ENCODE measurements at regions not wholly inside any gene's neighbourhood (a gene's known extent, or its start where the extent isn't known, plus 50 kb on each side); places are given as distances from the start of the nearest gene placed in this dataset.
"Not testable (repeated sequence)": the region's sequence is repeated elsewhere in the genome, so short reads cannot be mapped to it uniquely, and the experiment has no call there.

GRCh38 chr17:51461578-51462004, 201.2 kb downstream of the UTP18 start:
- Histone ChIP-seq H3K27me3 (ENCODE audit: low read depth) (0 out of 2 replicates have a peak, but pooled peaks cover 3% of the 10 kb centered on the region), H3K36me3 (replicated peaks) (no peaks in the 10 kb centered on the region), H3K9me3 (no peaks in the 10 kb centered on the region), H3K4me1 (no peaks in the 10 kb centered on the region), H3K4me3 (no peak overlapping the region)
- DNase-seq (ENCODE audit: low spot score in 2 of 2), result peak; percentile 63 to 85
- in situ Hi-C loops (cut with MboI; ENCODE audit: low sequenced_read_pairs), result no loop called here

- in situ Hi-C loops (cut with MboI; ENCODE audit: low sequenced_read_pairs), result no loop called here
- Histone ChIP-seq H3K27me3 (ENCODE audit: low read depth) (0 out of 2 replicates have a peak, but pooled peaks cover 3% of the 10 kb centered on the region), H3K4me1 (no peaks in the 10 kb centered on the region), H3K36me3 (replicated peaks) (no peaks in the 10 kb centered on the region), H3K9me3 (no peaks in the 10 kb centered on the region), H3K4me3 (no peak overlapping the region)
- DNase-seq (ENCODE audit: low spot score in 2 of 2), result no peak
Measured at GRCh38 chr17:51463353-51463752, 203.0 kb downstream of the UTP18 start.

GRCh38 chr17:51467336-51467735, 207.0 kb downstream of the UTP18 start:
- in situ Hi-C loops (cut with MboI; ENCODE audit: low sequenced_read_pairs), result no loop called here
- H3K36me3 ChIP-seq (replicated peaks), result no peaks in the 10 kb centered on the region
- H3K9me3 ChIP-seq, result no peaks in the 10 kb centered on the region
- no peaks in the 10 kb centered on the region for H3K4me1 ChIP-seq
- no peaks in the 10 kb centered on the region for H3K27me3 ChIP-seq (ENCODE audit: low read depth)
- H3K4me3 ChIP-seq, result no peak overlapping the region
- no peak for DNase-seq (ENCODE audit: low spot score in 2 of 2)

- peaks cover 2% of the 10 kb centered on the region for H3K27me3 ChIP-seq (ENCODE audit: low read depth)
- no peaks in the 10 kb centered on the region for H3K36me3 ChIP-seq (replicated peaks)
- no peaks in the 10 kb centered on the region for H3K4me1 ChIP-seq
- no peak overlapping the region for H3K4me3 ChIP-seq
- H3K9me3 ChIP-seq, result no peaks in the 10 kb centered on the region
- DNase-seq (ENCODE audit: low spot score in 2 of 2), result no peak
- in situ Hi-C loops (cut with MboI; ENCODE audit: low sequenced_read_pairs), result no loop called here
Measured at GRCh38 chr17:51472670-51473205, 212.4 kb downstream of the UTP18 start.

GRCh38 chr17:51474764-51475163, 214.4 kb downstream of the UTP18 start:
- H3K4me1 ChIP-seq, result no peaks in the 10 kb centered on the region
- in situ Hi-C loops (cut with MboI; ENCODE audit: low sequenced_read_pairs), result no loop called here
- H3K4me3 ChIP-seq, result no peak overlapping the region
- H3K9me3 ChIP-seq, result no peaks in the 10 kb centered on the region
- no peaks in the 10 kb centered on the region for H3K36me3 ChIP-seq (replicated peaks)
- peaks cover 2% of the 10 kb centered on the region for H3K27me3 ChIP-seq (ENCODE audit: low read depth)
- DNase-seq (ENCODE audit: low spot score in 2 of 2), result no peak

- no peaks in the 10 kb centered on the region for H3K36me3 ChIP-seq (replicated peaks)
- H3K4me3 ChIP-seq, result no peak overlapping the region
- in situ Hi-C loops (cut with MboI; ENCODE audit: low sequenced_read_pairs), result no loop called here
- H3K27me3 ChIP-seq (ENCODE audit: low read depth), result peaks cover 2% of the 10 kb centered on the region
- H3K4me1 ChIP-seq, result no peaks in the 10 kb centered on the region
- no peaks in the 10 kb centered on the region for H3K9me3 ChIP-seq
- DNase-seq (ENCODE audit: low spot score in 2 of 2), result no peak
Measured at GRCh38 chr17:51475730-51476129, 215.4 kb downstream of the UTP18 start.

GRCh38 chr17:51479303-51479702, 219.0 kb downstream of the UTP18 start:
- no peaks in the 10 kb centered on the region for H3K9me3 ChIP-seq
- no peaks in the 10 kb centered on the region; the same call in 1 of the 2 replicates for H3K27me3 ChIP-seq (ENCODE audit: low read depth)
- H3K4me1 ChIP-seq, result no peaks in the 10 kb centered on the region
- DNase-seq (ENCODE audit: low spot score in 2 of 2), result no peak
- H3K36me3 ChIP-seq (replicated peaks), result no peaks in the 10 kb centered on the region
- in situ Hi-C loops (cut with MboI; ENCODE audit: low sequenced_read_pairs), result no loop called here
- no peak overlapping the region for H3K4me3 ChIP-seq

- DNase-seq (ENCODE audit: low spot score in 2 of 2), result no peak
- no peaks in the 10 kb centered on the region for H3K9me3 ChIP-seq
- in situ Hi-C loops (cut with MboI; ENCODE audit: low sequenced_read_pairs), result no loop called here
- no peaks in the 10 kb centered on the region for H3K36me3 ChIP-seq (replicated peaks)
- H3K4me1 ChIP-seq, result no peaks in the 10 kb centered on the region
- no peak overlapping the region for H3K4me3 ChIP-seq
- H3K27me3 ChIP-seq (ENCODE audit: low read depth), result no peaks in the 10 kb centered on the region
Measured at GRCh38 chr17:51481370-51481769, 221.0 kb downstream of the UTP18 start.

- H3K27me3 ChIP-seq (ENCODE audit: low read depth); H3K36me3 ChIP-seq (replicated peaks); DNase-seq (ENCODE audit: low spot score in 2 of 2); H3K4me3 ChIP-seq; H3K9me3 ChIP-seq; in situ Hi-C loops (cut with MboI; ENCODE audit: low sequenced_read_pairs); H3K4me1 ChIP-seq: not testable (repeated sequence)
Measured at GRCh38 chr17:51482248-51482647, 221.9 kb downstream of the UTP18 start.

- H3K27me3 ChIP-seq (ENCODE audit: low read depth), result no peaks in the 10 kb centered on the region
- H3K4me1 ChIP-seq, result no peaks in the 10 kb centered on the region
- in situ Hi-C loops (cut with MboI; ENCODE audit: low sequenced_read_pairs), result no loop called here
- no peaks in the 10 kb centered on the region for H3K36me3 ChIP-seq (replicated peaks)
- no peak for DNase-seq (ENCODE audit: low spot score in 2 of 2)
- H3K9me3 ChIP-seq, result no peaks in the 10 kb centered on the region
- no peak overlapping the region for H3K4me3 ChIP-seq
Measured at GRCh38 chr17:51486091-51486490, 225.7 kb downstream of the UTP18 start.

GRCh38 chr17:51486885-51487520, 226.7 kb downstream of the UTP18 start:
- in situ Hi-C loops (cut with MboI; ENCODE audit: low sequenced_read_pairs), result no loop called here
- no peak overlapping the region for H3K4me3 ChIP-seq
- H3K36me3 ChIP-seq (replicated peaks), result no peaks in the 10 kb centered on the region
- no peaks in the 10 kb centered on the region for H3K4me1 ChIP-seq
- no peak for DNase-seq (ENCODE audit: low spot score in 2 of 2)
- H3K9me3 ChIP-seq, result no peaks in the 10 kb centered on the region
- no peaks in the 10 kb centered on the region for H3K27me3 ChIP-seq (ENCODE audit: low read depth)

GRCh38 chr17:51487947-51488346, 227.6 kb downstream of the UTP18 start:
- Histone ChIP-seq H3K27me3 (ENCODE audit: low read depth) (no peaks in the 10 kb centered on the region), H3K4me3 (no peak overlapping the region), H3K4me1 (no peaks in the 10 kb centered on the region), H3K9me3 (no peaks in the 10 kb centered on the region), H3K36me3 (replicated peaks) (no peaks in the 10 kb centered on the region)
- in situ Hi-C loops (cut with MboI; ENCODE audit: low sequenced_read_pairs), result no loop called here
- DNase-seq (ENCODE audit: low spot score in 2 of 2), result peak; percentile 3 to 34

- no peaks in the 10 kb centered on the region for H3K27me3 ChIP-seq (ENCODE audit: low read depth)
- in situ Hi-C loops (cut with MboI; ENCODE audit: low sequenced_read_pairs), result no loop called here
- H3K4me1 ChIP-seq, result no peaks in the 10 kb centered on the region
- no peak overlapping the region for H3K4me3 ChIP-seq
- DNase-seq (ENCODE audit: low spot score in 2 of 2), result no peak
- H3K9me3 ChIP-seq, result no peaks in the 10 kb centered on the region
- no peaks in the 10 kb centered on the region for H3K36me3 ChIP-seq (replicated peaks)
Measured at GRCh38 chr17:51491416-51491815, 231.1 kb downstream of the UTP18 start.

- no peaks in the 10 kb centered on the region for H3K36me3 ChIP-seq (replicated peaks)
- H3K27me3 ChIP-seq (ENCODE audit: low read depth), result no peaks in the 10 kb centered on the region
- H3K4me1 ChIP-seq, result no peaks in the 10 kb centered on the region
- H3K9me3 ChIP-seq, result no peaks in the 10 kb centered on the region
- DNase-seq (ENCODE audit: low spot score in 2 of 2), result no peak
- in situ Hi-C loops (cut with MboI; ENCODE audit: low sequenced_read_pairs), result no loop called here
- H3K4me3 ChIP-seq, result no peak overlapping the region
Measured at GRCh38 chr17:51493206-51493605, 232.9 kb downstream of the UTP18 start.

- in situ Hi-C loops (cut with MboI; ENCODE audit: low sequenced_read_pairs), result no loop called here
- Histone ChIP-seq H3K36me3 (replicated peaks) (no peaks in the 10 kb centered on the region), H3K9me3 (no peaks in the 10 kb centered on the region), H3K27me3 (ENCODE audit: low read depth) (no peaks in the 10 kb centered on the region), H3K4me1 (no peaks in the 10 kb centered on the region), H3K4me3 (no peak overlapping the region)
- no peak for DNase-seq (ENCODE audit: low spot score in 2 of 2)
Measured at GRCh38 chr17:51496378-51496777, 236.0 kb downstream of the UTP18 start.
